ENCODE measurements at regions not wholly inside any gene's neighbourhood (a gene's known extent, or its start where the extent isn't known, plus 50 kb on each side); places are given as distances from the start of the nearest gene placed in this dataset.

GRCh38 chr12:75965661-75966060 lies 65.9 kb downstream of the PHLDA1 start:
- no peaks in the 10 kb centered on the region for H3K9me3 ChIP-seq (ENCODE audit: low read length)
- no peak overlapping the region for H3K27ac ChIP-seq (ENCODE audit: low read length)
- H3K36me3 ChIP-seq (ENCODE audit: insufficient read depth, low read length) = no peaks in the 10 kb centered on the region
- no peaks in the 10 kb centered on the region for H3K79me2 ChIP-seq (replicated peaks; ENCODE audit: insufficient read depth, low read length)
- H2AFZ ChIP-seq (ENCODE audit: low read depth, low read length) = no peak overlapping the region
- no peak overlapping the region for H3K4me2 ChIP-seq (ENCODE audit: low read length)
- H3F3A ChIP-seq (ENCODE audit: insufficient read depth, low read length, poor library complexity, severe bottlenecking) = no peaks in the 10 kb centered on the region
- no peak overlapping the region for H3K4me3 ChIP-seq (ENCODE audit: low read length)
- no peaks in the 10 kb centered on the region for H3K27me3 ChIP-seq (ENCODE audit: insufficient read depth, low read depth, low read length)
- no peak for TF ChIP-seq POLR2AphosphoS5 (IDR thresholded peaks at IDR 0.05)
- no peak for TF ChIP-seq EZH2 (IDR thresholded peaks at IDR 0.05; ENCODE audit: borderline replicate concordance, insufficient read depth, low read length, poor library complexity, severe bottlenecking)
- no peak for TF ChIP-seq TAF1 (IDR thresholded peaks at IDR 0.05; ENCODE audit: low read depth)
- no peak for TF ChIP-seq CTCF (IDR thresholded peaks at IDR 0.05; ENCODE audit: poor library complexity, severe bottlenecking)
- no peak for TF ChIP-seq RAD21 (conservative IDR thresholded peaks at IDR 0.05)
- TF ChIP-seq SMC3 (conservative IDR thresholded peaks at IDR 0.05; ENCODE audit: poor library complexity) = no peak
- TF ChIP-seq EP300 (conservative IDR thresholded peaks at IDR 0.05; ENCODE audit: poor library complexity, severe bottlenecking) = no peak
- no peak for TF ChIP-seq MXI1 (conservative IDR thresholded peaks at IDR 0.05; ENCODE audit: poor library complexity, severe bottlenecking)
- TF ChIP-seq REST (IDR thresholded peaks at IDR 0.05; ENCODE audit: borderline replicate concordance) = no peak
- H4K20me1 ChIP-seq (ENCODE audit: insufficient read depth) = no peaks in the 10 kb centered on the region
- no peaks in the 10 kb centered on the region for H3K9me2 ChIP-seq (ENCODE audit: insufficient read depth, low read length)
- no peak overlapping the region for H3K9ac ChIP-seq (ENCODE audit: low read length)

GRCh38 chr12:75964150-75964549 lies 67.4 kb downstream of the PHLDA1 start:
- H3K9me3 ChIP-seq (ENCODE audit: low read length) = no peaks in the 10 kb centered on the region
- H3K27ac ChIP-seq (ENCODE audit: low read length) = no peak overlapping the region
- no peaks in the 10 kb centered on the region for H3K9me2 ChIP-seq (ENCODE audit: insufficient read depth, low read length)
- no peaks in the 10 kb centered on the region for H3K27me3 ChIP-seq (ENCODE audit: insufficient read depth, low read depth, low read length)
- TF ChIP-seq EZH2 (IDR thresholded peaks at IDR 0.05; ENCODE audit: borderline replicate concordance, insufficient read depth, low read length, poor library complexity, severe bottlenecking) (no peak), EP300 (conservative IDR thresholded peaks at IDR 0.05; ENCODE audit: poor library complexity, severe bottlenecking) (no peak), RAD21 (conservative IDR thresholded peaks at IDR 0.05) (no peak), POLR2AphosphoS5 (IDR thresholded peaks at IDR 0.05) (no peak), MXI1 (conservative IDR thresholded peaks at IDR 0.05; ENCODE audit: poor library complexity, severe bottlenecking) (no peak), CTCF (IDR thresholded peaks at IDR 0.05; ENCODE audit: poor library complexity, severe bottlenecking) (no peak), TAF1 (IDR thresholded peaks at IDR 0.05; ENCODE audit: low read depth) (no peak), SMC3 (conservative IDR thresholded peaks at IDR 0.05; ENCODE audit: poor library complexity) (no peak), REST (IDR thresholded peaks at IDR 0.05; ENCODE audit: borderline replicate concordance) (no peak)
- no peak overlapping the region for H3K4me3 ChIP-seq (ENCODE audit: low read length)
- H2AFZ ChIP-seq (ENCODE audit: low read depth, low read length) = no peak overlapping the region
- H3K4me2 ChIP-seq (ENCODE audit: low read length) = no peak overlapping the region
- no peaks in the 10 kb centered on the region for H3F3A ChIP-seq (ENCODE audit: insufficient read depth, low read length, poor library complexity, severe bottlenecking)
- no peaks in the 10 kb centered on the region for H4K20me1 ChIP-seq (ENCODE audit: insufficient read depth)
- no peak overlapping the region for H3K9ac ChIP-seq (ENCODE audit: low read length)
- H3K79me2 ChIP-seq (replicated peaks; ENCODE audit: insufficient read depth, low read length) = no peaks in the 10 kb centered on the region
- H3K36me3 ChIP-seq (ENCODE audit: insufficient read depth, low read length) = no peaks in the 10 kb centered on the region

All from neural cell (in vitro differentiated cells).